ENCODE measurements at regions not wholly inside any gene's neighbourhood (a gene's known extent, or its start where the extent isn't known, plus 50 kb on each side); places are given as distances from the start of the nearest gene placed in this dataset.

GRCh38 chr5:165579911-165580310 lies 2074.5 kb downstream of the MAT2B start:
- Histone ChIP-seq H3K36me3 (ENCODE audit: control insufficient read depth in 2 of 2, extremely low read depth in 1 of 2, insufficient read depth in 2 of 2, low read length in 2 of 2) (no peaks in the 10 kb centered on the region), H3K27me3 (ENCODE audit: control insufficient read depth in 2 of 2, insufficient read depth in 2 of 2, low read length in 2 of 2) (no peaks in the 10 kb centered on the region), H3K9ac (replicated peaks; ENCODE audit: extremely low read depth, insufficient read depth, low read length) (no peak overlapping the region), H3K4me2 (ENCODE audit: insufficient read depth, low read length) (no peak overlapping the region), H3K4me1 (ENCODE audit: control insufficient read depth, extremely low read depth, insufficient read depth, low read length) (no peaks in the 10 kb centered on the region), H3K4me3 (replicated peaks in 1 of 3; ENCODE audit: insufficient read depth in 1 of 3, low read depth in 1 of 3, low read length in 3 of 3) (no peak overlapping the region), H3K9me3 (replicated peaks; ENCODE audit: control insufficient read depth, insufficient read depth, low read length) (no peaks in the 10 kb centered on the region), H2AFZ (ENCODE audit: low read depth, low read length) (no peak overlapping the region), H3K27ac (ENCODE audit: insufficient read depth, low read depth, low read length) (no peak overlapping the region), H3K9me1 (replicated peaks; ENCODE audit: control insufficient read depth, extremely low read depth, insufficient read depth, low read length) (no peaks in the 10 kb centered on the region), H3K79me2 (ENCODE audit: control insufficient read depth, insufficient read depth, low read length) (no peaks in the 10 kb centered on the region), H4K20me1 (replicated peaks; ENCODE audit: control insufficient read depth, extremely low read depth, insufficient read depth, low read length) (no peaks in the 10 kb centered on the region)
- BruUV-seq (replicated peaks), result no TSS peak
- ChIA-PET POLR2A (no interaction called here), CTCF (no interaction called here)
- TF ChIP-seq GATA2 (IDR thresholded peaks at IDR 0.05; ENCODE audit: insufficient read depth, insufficient read length, low read depth, low read length) (no peak), CTCF (IDR thresholded peaks at IDR 0.05; ENCODE audit: extremely low read depth in 1 of 2, insufficient read depth in 1 of 2, low read depth in 1 of 2, low read length in 2 of 2) (no peak), FOS (IDR thresholded peaks at IDR 0.05; ENCODE audit: borderline replicate concordance, insufficient read depth, low read length) (no peak), EZH2 (IDR thresholded peaks at IDR 0.05; ENCODE audit: borderline replicate concordance, low read depth, low read length, severe bottlenecking) (no peak), POLR2A (IDR thresholded peaks at IDR 0.05; ENCODE audit: low read depth, low read length) (no peak), MAX (IDR thresholded peaks at IDR 0.05; ENCODE audit: insufficient read depth, insufficient read length) (no peak), MYC (IDR thresholded peaks at IDR 0.05; ENCODE audit: low read depth, low read length) (no peak), POLR2AphosphoS5 (IDR thresholded peaks at IDR 0.05; ENCODE audit: insufficient read depth, low read depth, low read length) (no peak), JUN (IDR thresholded peaks at IDR 0.05; ENCODE audit: borderline replicate concordance, insufficient read depth, insufficient read length, low read depth) (no peak)
- dilution Hi-C loops (cut with MboI; ENCODE audit: extremely low pct_ligation_motif_present, low sequenced_read_pairs), result no loop called here
- DNase-seq (ENCODE audit: low read depth, low spot score), result no peak
- intact Hi-C loops (cut with micrococcal nuclease), result no loop called here
- FAIRE-seq, result no peak

All from endothelial cell of umbilical vein (primary cell).